ENCODE measurements at regions not wholly inside any gene's neighbourhood (a gene's known extent, or its start where the extent isn't known, plus 50 kb on each side); places are given as distances from the start of the nearest gene placed in this dataset.

DNA sequence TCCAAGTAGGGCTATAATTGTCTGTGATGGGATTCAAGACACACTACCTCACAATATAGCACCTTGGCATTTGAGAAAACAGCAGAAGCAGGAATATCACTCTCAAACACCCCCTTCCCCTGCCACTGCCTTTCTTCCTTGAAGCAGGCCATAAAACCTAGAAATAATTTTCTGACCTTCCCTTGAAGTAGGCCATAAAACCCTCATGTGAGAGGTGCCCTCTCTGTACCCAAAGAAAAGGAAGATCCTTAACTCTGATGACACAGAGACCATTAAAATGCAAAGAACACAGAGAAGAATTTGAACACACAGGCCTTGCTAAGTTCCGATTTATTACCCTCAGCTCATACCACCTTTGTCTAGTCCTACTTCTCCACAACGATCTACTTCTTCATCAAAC, 631.7 kb upstream of the CADM1 start:
- DNase-seq (ENCODE audit: low read depth): no peak
- in situ Hi-C loops (cut with HindIII; ENCODE audit: low pct_unique_long_range_greater_than_20kb, low sequenced_read_pairs): no loop called here

GRCh38 chr11:116134450-116134849, 630.2 kb upstream of the CADM1 start:
- in situ Hi-C loops (cut with HindIII; ENCODE audit: low pct_unique_long_range_greater_than_20kb, low sequenced_read_pairs): no loop called here
- DNase-seq (ENCODE audit: low read depth): no peak

DNA sequence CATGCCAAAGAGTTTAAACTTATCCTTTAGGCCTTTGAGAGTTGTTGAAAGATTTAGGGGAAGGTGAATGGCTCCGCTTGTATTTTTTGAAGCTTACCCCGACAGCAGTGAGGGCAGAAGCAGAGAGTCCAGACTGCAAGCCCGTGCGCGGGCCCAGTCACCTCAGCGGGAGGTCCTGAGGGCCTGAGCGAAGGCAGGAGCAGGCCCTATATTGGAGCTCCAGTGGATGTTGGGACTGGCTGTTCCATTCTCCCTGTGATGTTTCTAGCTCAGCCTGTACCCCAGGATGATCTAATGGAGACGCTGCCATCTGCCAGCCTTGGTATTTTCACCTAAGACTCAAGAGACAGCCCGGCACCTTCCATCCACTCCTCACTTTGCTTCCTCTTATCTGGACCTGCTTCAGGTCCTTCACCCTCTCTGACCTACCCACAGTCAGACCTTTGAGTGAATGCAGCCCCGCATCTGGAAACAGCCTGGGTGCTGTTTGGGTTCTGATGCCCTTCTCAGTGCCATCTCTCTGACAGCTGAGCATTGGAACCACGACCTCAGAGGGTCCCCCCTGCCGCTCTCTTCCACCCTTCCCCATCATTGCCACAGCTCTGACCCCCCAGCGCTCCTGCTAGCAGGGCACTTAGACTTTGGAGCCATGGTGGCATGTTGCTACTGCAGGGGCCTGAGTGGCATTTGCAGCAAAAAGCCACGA, 628.2 kb upstream of the CADM1 start:
- no peak for DNase-seq (ENCODE audit: low read depth)
- in situ Hi-C loops (cut with HindIII; ENCODE audit: low pct_unique_long_range_greater_than_20kb, low sequenced_read_pairs): no loop called here

GRCh38 chr11:116130122-116130521, 625.9 kb upstream of the CADM1 start:
- DNase-seq (ENCODE audit: low read depth): no peak
- in situ Hi-C loops (cut with HindIII; ENCODE audit: low pct_unique_long_range_greater_than_20kb, low sequenced_read_pairs): no loop called here

DNA sequence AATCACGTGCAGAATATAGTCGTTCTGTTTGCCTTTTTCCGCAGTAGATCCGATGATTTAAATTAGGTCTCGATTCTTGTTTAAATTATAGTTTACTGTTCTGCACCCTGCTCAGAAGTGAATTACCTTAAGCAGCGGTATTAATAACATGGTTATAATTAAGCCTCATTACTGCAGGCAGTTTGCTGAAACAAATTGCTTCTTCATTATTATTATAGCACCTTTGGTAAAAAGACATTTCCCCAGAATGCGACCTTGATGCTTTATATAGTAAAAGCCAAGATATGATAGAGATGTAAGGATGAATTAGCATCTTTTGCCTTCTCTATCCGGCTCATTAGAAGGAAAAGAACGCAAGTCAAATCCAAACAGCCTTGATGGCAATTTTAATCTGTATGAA, 625.2 kb upstream of the CADM1 start:
- in situ Hi-C loops (cut with HindIII; ENCODE audit: low pct_unique_long_range_greater_than_20kb, low sequenced_read_pairs): no loop called here
- DNase-seq (ENCODE audit: low read depth): no peak

DNA sequence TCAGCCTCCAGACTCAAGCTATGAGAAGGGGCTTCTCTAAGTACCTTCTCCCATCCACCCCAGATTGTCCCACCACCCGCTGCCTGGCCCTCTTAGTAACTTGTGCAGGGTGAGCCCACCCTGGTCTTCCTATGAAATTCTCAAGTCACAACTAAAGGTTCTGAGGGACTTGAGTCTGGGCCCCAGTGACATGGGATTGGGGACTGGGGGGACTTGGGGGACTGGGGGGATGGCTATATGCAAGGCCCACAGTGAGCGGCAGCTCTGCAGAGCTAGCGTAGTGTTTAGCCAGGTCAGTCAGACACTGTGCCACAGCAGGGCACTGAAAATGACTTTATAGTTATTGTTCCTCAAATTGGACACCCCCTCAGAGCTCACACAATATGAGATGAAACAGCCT, 622.3 kb upstream of the CADM1 start:
- no peak for DNase-seq (ENCODE audit: low read depth)
- in situ Hi-C loops (cut with HindIII; ENCODE audit: low pct_unique_long_range_greater_than_20kb, low sequenced_read_pairs): no loop called here

GRCh38 chr11:116124922-116125714, 620.9 kb upstream of the CADM1 start:
- in situ Hi-C loops (cut with HindIII; ENCODE audit: low pct_unique_long_range_greater_than_20kb, low sequenced_read_pairs): no loop called here
- no peak for DNase-seq (ENCODE audit: low read depth)

GRCh38 chr11:116123739-116124138, 619.5 kb upstream of the CADM1 start:
- DNase-seq (ENCODE audit: low read depth): no peak
- in situ Hi-C loops (cut with HindIII; ENCODE audit: low pct_unique_long_range_greater_than_20kb, low sequenced_read_pairs): no loop called here

GRCh38 chr11:116122697-116123472, 618.7 kb upstream of the CADM1 start:
- in situ Hi-C loops (cut with HindIII; ENCODE audit: low pct_unique_long_range_greater_than_20kb, low sequenced_read_pairs): no loop called here
- no peak for DNase-seq (ENCODE audit: low read depth)

- no peak for DNase-seq (ENCODE audit: low read depth)
- in situ Hi-C loops (cut with HindIII; ENCODE audit: low pct_unique_long_range_greater_than_20kb, low sequenced_read_pairs): no loop called here
Observed at GRCh38 chr11:116119158-116119557, 614.9 kb upstream of the CADM1 start.

DNA sequence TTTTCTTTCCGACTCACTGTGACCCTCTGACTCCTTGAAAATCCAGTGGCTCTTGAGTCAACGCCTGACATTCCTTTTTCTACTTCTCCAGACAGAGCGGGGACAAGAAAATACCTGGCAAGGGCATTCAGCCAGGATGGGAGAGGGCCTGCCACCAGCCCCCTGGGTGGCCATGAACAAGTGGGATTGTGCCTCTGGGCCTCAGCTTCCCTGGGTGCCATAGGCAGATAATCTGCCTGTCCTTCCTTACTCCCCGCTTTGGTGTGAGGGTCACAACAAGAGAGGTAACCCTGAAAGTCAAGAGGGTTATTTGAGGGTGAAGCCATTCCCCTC, 613.9 kb upstream of the CADM1 start:
- no peak for DNase-seq (ENCODE audit: low read depth)
- in situ Hi-C loops (cut with HindIII; ENCODE audit: low pct_unique_long_range_greater_than_20kb, low sequenced_read_pairs): no loop called here

DNA sequence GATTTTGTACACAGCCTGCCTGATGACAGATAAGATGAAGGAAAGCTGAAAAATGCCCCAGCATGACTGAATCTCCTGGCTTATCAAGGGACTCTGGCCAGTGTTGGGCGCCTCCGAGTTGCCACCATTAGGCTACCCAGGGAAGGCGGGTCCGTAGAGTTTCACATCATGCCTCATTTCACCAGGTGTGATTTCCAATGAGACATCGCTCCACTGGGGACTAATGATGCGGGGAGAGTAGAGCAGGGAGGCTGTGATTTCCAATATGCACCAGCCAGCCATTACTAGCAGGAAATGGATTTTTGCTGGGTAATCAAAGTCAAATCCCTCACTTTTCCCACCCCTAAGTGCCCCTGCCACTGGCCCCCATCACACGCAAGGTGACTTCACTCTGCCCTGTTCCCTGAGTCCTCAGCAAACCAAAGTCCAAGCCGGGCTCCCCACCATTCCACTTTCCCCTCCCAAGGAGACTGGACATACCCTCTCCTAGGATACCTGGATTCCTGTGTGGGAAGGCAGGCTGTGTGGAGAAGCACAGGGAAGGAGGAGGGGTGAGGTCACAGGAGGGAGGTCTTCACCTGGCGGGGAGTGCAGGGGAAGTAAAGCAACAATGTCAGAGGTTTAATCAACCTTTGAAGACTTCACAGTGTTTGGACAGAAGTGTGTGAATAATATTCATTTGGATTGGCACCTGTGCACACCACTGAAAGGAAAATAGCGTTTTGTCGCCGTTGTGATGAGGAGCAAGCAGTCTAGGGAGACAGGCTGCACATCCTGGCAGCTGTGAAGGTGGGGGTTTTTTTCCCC, 613.3 kb upstream of the CADM1 start:
- in situ Hi-C loops (cut with HindIII; ENCODE audit: low pct_unique_long_range_greater_than_20kb, low sequenced_read_pairs): no loop called here

DNA sequence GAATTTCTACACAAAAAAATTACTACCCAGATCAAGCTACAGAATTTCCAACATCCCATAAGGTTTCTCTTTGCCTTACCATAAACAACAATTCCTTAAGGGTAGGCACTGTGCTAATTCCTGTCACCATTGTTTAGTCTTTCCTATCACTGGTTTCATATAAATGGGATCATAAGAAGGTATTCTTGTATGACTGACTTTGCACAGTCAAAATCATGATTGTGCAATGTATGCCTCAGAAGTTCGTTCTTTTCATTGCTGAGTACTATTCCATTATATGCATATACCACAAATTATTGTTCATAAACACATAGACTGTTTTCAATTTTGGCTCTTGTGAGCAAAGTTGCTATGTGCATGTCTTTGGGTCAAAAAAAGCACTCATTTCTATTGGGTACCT, 611.6 kb upstream of the CADM1 start:
- no peak for DNase-seq (ENCODE audit: low read depth)
- in situ Hi-C loops (cut with HindIII; ENCODE audit: low pct_unique_long_range_greater_than_20kb, low sequenced_read_pairs): no loop called here

More for the DNA sequence above, 613.3 kb upstream of the CADM1 start:
- no peak for DNase-seq (ENCODE audit: low read depth)

- in situ Hi-C loops (cut with HindIII; ENCODE audit: low pct_unique_long_range_greater_than_20kb, low sequenced_read_pairs): no loop called here
- DNase-seq (ENCODE audit: low read depth): no peak
Observed at GRCh38 chr11:116114198-116114651, 610.0 kb upstream of the CADM1 start.

- in situ Hi-C loops (cut with HindIII; ENCODE audit: low pct_unique_long_range_greater_than_20kb, low sequenced_read_pairs): no loop called here
- no peak for DNase-seq (ENCODE audit: low read depth)
Observed at GRCh38 chr11:116112087-116112935, 608.1 kb upstream of the CADM1 start.

DNA sequence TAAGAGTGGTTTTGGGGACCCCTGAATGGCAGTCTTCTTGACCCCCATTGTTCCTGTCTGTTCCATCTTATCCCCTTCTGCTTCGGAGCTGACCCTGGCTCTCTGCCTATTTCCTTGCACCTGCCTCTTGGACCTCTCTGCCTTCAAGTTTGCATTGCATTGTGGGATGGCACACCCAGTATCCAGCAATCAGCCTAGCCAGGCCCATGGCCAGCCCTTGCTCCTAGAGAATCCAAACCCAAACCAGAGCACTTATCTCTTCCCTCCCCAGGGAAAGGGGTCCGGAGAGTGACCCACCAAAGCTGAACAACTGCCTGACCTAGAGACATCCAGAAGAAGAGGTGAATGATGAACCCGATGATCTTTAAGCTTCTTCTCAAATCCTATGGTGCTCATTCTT, 607.3 kb upstream of the CADM1 start:
- in situ Hi-C loops (cut with HindIII; ENCODE audit: low pct_unique_long_range_greater_than_20kb, low sequenced_read_pairs): no loop called here
- no peak for DNase-seq (ENCODE audit: low read depth)

DNA sequence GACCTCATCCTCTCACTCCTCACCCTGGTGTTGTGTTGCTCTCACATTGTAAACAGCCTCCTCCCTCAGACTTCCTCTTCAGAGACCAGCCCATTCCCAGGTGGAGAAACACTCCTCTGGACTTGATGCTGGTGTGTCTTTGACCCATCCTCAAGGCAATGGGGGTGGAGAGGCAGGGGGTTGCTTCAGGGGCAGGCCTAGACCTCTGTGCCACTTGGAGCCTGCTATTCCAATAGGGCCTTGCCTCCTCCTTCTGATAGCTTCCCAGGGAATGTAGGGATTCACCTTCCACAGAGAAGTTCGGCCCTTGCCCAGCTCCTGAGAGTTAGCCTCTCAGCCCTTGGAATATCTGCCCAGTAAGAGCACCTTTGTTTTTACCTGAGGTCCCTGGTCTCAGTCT, 606.6 kb upstream of the CADM1 start:
- in situ Hi-C loops (cut with HindIII; ENCODE audit: low pct_unique_long_range_greater_than_20kb, low sequenced_read_pairs): no loop called here
- DNase-seq (ENCODE audit: low read depth): no peak

GRCh38 chr11:116110356-116110755, 606.1 kb upstream of the CADM1 start:
- in situ Hi-C loops (cut with HindIII; ENCODE audit: low pct_unique_long_range_greater_than_20kb, low sequenced_read_pairs): no loop called here
- DNase-seq (ENCODE audit: low read depth): no peak

Data from Caki2 (cell line).